ENCODE measurements at regions not wholly inside any gene's neighbourhood (a gene's known extent, or its start where the extent isn't known, plus 50 kb on each side); places are given as distances from the start of the nearest gene placed in this dataset.

DNA sequence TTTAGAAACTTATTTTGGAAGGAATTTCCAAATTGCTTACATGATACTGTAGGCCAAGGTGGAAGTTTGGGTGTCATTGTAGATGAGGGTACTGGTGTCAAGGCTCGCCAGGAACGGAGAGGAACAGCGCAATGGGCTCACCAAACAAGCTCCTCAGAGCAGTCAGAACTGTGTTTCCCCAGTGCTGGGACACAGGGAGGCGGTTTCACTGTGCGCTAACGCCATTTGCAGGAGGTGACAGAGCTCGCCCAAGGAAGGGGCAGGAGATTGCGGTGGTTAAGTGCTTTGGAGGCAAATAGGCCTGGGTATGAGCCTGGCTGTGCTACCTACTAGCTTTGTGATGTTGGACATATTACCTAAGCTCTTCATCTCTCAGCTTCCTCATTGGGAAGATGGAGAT, 57.3 kb downstream of the HHEX start:
- no peak for DNase-seq (ENCODE audit: low spot score)

DNA sequence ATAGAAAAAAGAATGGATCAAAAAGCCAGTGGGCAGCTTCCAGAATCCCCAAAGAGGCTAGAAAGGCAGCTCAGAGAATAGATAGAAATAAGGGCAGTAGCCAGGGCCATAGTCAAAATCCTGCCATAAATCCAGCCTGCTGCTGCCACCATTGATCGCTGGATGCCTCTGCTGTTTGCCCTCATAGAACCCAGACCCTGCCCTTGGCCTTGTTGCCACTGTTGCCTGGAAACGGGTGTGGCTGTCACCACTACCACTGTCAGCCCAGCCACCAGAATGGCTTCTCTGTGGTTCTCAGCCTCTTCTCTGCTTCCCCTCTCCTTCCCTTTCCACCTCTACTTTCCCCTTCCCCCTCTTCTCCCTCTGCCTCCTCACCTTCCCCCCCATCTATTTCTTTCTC, 57.8 kb downstream of the HHEX start:
- DNase-seq (ENCODE audit: low spot score) = no peak

DNA sequence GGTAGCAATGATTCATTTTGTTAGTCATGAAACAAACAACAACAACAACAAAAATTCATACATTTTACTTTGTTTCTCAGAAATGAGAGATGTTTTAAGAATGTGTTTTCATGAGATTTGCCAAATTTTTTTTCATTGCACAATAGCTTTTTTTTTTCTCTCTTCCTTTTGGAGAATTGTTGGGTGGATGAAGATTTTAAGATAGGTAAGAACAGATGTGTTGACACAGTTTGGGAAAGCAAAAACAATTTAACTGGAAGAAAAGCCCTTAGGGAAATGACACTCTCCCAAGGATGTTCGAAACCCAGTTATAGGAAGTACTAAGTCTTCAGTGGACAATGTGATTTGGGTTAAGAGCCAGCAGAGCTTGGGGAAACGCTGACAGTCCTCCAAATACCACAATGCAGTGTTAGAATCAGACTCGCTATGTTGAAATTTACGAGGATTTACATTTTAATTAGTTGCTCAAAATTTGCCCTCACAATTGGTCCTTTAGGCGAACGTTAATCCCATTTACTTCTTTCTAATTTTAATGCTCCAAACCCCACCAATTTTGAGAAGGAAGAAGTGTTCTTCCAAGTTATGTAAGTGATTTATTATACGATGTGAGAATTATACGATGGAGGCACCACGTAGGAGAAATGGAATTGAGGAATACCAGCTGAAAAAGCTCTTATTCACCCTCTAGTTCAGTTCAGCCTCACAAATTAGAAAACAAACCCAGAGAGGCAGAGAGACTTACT, 61.2 kb downstream of the HHEX start:
- no peak for DNase-seq (ENCODE audit: low spot score)

DNA sequence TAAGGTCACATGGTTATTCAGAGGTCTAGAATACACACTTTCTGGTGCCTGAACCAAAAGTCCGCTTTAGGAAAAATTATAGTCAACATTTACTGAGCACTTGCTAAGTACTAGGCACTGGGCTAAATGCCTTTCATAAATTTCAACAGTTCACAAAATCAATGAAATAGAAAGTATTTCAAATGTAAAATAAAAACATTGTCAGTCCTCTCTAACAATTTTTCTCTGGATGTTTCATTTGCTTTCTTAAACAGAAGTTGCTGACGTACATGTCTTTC, 61.7 kb downstream of the HHEX start:
- no peak for DNase-seq (ENCODE audit: low spot score)

DNA sequence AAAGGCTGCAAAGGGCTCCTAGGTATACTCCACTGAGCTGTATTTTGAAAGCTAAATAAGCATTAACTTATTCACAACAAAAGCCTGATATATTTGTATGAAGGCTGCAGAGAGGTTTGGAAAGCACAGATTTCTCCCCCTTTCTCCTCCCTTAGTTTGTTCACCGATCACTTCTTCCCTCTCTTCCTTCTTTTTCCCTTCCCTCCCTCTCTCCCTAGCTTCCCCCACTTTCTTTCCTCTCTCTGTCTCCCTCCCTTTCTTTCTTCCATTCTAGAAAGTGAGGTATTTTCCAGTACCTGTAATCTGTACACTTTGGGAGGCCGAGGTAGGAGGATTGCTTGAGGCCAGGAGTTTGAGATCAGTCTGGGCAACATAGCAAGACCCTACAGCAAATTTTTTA, 62.1 kb downstream of the HHEX start:
- DNase-seq (ENCODE audit: low spot score) = no peak

DNA sequence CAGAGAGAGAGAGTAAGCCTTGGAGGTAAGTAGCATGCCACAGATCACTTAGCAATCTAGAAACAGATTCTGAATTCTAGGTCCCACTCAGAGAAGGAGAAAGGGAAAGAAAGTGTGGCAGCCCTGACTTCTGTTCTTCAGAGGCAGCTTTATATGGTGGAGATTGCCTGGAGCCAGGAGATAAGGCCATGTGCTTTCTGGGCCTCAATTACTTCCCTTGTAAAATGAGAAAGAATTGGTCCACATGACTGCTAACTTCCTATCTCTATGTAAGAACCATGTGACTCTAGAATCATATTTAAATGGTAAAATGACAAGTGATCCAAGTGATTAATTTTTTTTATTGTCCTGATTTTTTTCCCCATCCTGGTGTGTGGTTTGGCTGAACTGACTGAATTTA, 64.1 kb downstream of the HHEX start:
- no peak for DNase-seq (ENCODE audit: low spot score)

DNA sequence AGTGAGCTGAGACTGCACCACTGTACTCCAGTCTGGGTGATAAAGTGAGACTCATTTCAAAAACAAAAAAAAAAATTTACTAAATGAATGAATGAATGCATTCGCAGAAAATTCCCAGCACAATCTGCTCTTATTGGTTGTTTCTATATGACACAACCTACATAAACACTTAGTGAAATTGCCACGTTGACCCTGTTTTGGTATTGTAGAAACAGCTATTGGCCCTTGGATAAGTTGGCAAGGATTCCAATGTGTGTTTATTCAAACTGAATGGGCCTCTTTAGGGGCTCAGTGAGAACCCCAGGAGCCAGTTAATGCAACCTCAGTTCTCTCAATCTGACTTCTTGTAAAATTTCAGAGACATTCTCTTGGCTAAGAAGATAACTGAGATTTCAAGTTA, 66.0 kb downstream of the HHEX start:
- DNase-seq (ENCODE audit: low spot score) = no peak

DNA sequence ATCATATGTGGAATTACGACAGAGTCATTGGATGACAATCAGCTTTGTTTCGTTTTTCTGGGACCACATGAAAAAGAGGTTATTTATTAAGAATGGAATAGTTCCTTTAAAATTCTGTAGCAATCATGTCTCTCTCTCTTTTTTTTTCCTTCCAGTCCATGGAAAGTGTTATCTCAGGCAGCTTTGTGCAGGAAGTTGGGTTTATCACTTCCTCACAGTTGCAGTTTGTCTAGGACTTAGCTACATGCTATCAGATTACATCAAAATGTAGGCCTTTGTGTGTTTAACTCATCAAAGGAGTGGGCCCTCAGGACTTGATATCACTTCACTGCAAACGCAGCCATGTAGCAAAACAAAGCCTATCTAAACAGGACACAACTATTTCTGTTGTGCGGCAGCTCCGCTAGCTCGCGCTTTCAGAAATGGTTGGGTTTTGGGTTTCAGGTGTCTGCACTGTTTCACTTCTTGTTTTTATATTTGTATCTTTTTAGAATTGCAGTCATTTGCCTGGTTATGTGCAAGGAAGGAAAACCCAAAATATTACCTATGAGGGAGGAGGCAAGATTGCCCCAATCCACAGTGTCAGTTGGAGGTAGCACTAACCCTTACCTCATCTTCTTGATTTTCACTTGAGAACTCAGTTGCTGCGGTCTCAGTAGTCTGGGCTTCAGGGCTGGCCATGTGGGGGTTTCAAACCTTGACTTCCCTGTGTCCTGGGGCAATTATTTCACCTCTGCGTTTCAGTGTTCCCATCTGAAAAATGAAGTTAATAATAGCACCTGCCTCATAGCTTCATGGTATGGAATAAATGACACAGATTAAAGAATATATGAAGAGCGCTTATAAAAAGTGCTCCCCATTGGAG, 66.7 kb downstream of the HHEX start:
- peak; percentile 21 for DNase-seq (ENCODE audit: low spot score)

DNA sequence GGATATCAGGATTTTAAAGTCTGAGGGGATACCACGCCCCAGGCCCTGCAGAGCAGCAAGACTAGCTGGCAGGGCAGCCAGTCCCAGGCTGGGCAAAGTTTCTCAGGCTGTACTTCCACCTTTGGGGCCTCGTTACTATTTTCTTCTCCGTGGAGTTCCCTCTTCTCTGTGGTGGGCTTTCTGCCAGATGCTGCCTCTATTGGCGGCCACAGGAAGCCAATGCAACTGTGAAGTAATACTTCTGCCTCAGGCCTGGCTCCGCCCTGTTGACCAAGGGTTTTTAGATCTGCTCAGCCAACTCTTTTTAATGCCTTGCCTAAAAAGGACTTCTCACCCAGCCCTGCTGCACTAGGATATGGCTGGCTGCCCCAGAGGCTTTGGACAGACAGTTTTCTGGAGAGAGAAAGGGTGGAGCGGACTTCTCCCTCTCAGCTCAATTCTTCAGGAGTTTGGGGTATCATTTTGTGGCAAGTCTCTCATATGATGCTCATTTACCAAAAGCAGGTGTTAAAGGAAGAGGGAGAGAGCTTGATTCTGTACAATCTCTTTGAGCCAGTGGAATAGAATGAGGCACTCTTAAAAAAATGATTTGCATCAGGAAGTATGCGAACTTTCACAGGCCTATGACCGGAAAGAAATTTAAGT, 67.4 kb downstream of the HHEX start:
- DNase-seq (ENCODE audit: low spot score) = peak; percentile 41

DNA sequence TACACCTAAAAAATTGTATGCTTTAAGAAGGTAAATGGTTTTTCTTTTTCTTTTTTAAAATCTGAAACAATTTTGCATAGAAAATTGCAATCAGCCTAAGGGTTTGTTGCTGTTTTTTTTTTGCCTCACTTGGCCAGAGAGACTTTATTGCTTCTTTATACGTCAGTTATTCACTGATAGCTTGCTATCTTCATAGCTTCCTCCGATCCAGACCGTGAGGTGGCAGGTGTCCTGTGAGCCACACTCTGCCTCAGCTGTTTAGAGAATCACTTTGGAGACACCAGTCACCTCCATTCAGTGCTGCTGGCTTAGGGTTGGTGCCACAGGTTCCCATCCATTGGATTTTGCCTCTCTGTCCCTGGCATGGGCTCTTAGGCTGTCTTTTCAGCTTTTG, 68.0 kb downstream of the HHEX start:
- DNase-seq (ENCODE audit: low spot score) = no peak

DNA sequence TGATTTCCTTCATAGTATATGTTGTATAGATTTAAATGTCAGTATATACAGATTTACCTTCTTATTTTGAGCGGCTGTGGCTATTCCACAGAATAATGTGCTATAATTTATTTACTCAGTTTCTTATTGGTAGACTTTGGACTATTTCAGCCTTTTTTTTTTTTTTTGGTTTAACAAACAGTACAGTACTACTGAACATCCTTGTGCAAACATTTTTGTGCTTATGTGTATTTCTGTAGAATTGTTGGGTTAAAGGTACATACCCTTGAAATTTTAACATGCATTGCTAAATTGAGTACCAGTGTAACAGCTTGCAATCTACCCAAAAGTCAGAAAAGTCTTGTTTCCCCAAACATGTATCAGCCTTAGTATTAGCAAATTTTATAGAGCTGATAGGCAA, 68.8 kb downstream of the HHEX start:
- DNase-seq (ENCODE audit: low spot score) = no peak

DNA sequence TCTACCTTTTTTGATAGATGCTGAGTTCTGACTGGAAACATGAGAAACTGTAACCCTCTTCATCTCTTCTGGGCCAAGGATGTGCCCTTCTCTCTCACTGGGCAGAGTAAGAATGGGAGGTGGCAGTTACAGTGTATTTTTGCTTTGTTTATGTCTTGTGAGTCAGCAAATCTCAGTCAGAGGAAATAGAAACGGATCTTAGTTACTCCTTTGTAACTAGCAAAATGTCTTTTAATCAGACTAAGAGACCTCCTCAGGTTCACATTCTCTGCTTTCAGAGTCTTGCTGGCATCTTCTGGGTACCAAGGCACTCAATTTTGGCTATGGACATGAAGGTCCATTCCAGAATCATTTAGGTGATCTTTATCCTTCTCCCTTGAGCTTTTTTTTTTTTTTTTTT, 70.9 kb downstream of the HHEX start:
- no peak for DNase-seq (ENCODE audit: low spot score)

DNA sequence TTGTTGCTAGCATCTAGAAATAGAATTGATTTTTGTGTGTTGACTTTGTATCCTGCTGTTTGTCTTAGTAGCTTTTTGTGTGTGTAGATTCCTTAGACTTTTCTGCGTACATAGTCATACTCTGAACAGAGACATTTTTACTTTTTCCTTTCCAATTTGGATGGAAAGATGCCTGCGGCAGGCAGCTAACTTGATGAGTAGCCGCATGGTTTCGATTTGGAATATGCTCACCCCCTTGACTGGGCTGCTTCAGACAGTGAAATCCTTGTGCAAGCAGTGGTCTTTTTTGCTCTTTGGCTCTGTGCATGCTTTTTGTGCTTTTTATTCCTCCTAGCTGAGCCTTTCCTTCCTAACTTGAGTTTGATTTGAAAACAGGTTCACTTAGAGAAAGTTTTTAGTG, 71.8 kb downstream of the HHEX start:
- DNase-seq (ENCODE audit: low spot score) = no peak

DNA sequence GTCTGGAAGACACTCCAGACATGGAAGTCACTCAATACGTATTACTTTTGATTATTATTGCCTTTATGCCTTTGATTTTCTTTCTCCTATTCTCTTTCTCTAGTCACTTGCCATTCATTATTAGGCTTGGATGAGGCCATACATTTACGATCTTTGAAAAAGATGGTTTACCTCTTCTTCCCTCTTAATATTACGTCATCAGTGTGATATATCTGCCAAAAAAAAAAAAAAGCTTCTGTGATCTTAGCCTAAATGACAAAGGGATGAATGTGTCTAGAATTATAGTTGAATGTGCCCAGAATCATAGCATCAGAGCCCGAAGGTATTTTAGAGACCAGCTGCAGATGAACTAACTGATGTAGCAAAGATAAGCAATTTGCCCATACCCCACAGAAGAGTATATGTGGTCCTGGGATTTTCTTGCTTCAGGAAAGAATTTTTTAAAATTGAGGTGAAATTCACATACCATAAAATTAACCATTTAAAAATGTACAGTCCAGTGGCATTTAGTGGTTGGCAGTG, 73.9 kb downstream of the HHEX start:
- no peak for DNase-seq (ENCODE audit: low spot score)

DNA sequence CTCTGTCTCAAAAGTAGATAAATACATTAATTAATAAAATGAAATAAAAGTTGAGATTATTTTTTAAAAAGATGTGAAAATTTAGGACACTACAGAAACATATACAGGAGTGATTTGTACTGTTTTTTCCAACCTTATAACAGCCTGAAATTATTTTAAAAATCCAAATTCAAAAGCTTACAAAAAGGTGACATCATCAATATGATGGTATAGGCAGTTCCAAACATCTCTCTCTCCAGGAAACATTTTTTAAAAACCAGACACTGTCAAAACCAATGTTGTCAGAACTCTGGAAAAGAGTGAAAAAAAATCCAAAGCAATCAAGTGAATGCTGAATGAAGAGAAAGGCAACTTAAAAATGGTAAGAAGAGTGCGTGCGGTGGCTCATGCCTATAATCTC, 76.7 kb downstream of the HHEX start:
- no peak for DNase-seq (ENCODE audit: low spot score)

DNA sequence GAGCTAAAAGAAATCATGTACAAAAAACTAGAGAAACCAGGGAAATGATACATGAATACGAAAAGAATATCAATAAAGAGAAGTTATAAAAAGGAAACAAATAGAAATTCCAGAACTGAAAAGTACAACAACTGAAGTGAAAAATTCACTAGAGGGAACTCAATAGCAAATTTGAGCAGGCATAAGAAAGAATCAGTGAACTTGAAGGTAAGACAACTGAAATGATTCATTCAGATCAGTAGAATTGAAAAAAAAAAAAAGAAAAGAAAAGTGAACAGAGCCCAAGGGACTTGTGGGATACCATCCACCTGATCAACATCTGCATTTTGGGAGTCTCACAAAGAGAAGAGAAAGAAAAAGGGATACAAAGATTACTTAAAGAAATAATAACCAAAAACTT, 78.3 kb downstream of the HHEX start:
- DNase-seq (ENCODE audit: low spot score) = no peak

DNA sequence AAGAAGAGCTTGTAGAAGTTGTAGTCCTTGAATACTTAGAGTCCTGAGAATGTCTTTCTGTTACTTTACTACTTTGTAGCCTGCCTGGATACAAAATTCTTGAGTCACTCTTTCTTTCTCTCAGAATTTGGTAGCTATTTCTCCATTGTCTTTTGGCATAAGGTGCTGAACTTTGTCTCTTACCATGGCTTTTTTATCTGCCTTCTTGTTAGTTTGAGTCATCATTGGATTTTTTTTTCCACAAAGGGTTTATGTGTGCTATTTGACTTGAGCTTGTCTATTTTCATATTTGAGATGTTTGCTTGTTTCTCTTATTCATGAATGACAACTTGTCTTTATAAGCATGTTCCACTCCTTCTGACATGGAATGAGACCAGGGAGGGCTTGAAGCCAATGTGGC, 74.5 kb upstream of the EXOC6 start:
- no peak for DNase-seq (ENCODE audit: low spot score)

DNA sequence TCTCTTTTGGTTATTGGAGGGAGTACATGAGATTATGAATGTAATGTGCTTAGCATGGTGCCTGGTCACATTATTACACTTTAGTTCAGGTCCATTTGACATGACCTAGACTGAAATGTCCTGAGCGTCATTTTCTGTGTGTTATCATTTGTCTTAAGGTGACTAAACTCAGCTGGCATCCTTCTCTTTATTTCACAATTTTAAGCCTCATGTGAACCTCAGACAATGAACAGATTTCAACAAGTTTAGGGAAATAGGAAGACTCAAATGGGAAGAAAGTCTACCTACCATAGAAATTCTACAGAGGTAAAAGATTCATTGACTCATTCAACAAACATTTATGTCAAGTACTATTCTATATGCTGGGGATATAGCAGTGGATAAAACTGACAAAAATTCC, 70.2 kb upstream of the EXOC6 start:
- DNase-seq (ENCODE audit: low spot score) = no peak

DNA sequence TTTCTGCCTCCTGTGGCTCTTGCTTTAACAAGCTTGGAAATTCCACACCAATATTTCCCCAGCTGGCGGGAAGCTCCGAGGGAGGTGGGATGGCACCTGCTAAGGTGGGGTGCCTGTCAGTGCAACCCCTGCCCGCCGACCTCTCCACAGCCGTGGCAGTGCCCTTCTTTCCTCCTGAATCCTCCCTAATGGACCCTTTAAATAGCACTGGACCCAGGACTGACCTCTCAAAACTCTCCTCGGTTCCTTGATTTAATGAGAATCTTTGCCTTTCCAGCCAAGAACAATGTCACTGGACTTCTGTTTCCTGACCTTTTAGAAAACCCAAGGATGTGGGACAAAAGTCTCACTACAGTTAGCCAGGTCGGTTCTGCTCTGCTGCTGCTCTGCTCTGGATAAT, 63.2 kb upstream of the EXOC6 start:
- DNase-seq (ENCODE audit: low spot score) = no peak

DNA sequence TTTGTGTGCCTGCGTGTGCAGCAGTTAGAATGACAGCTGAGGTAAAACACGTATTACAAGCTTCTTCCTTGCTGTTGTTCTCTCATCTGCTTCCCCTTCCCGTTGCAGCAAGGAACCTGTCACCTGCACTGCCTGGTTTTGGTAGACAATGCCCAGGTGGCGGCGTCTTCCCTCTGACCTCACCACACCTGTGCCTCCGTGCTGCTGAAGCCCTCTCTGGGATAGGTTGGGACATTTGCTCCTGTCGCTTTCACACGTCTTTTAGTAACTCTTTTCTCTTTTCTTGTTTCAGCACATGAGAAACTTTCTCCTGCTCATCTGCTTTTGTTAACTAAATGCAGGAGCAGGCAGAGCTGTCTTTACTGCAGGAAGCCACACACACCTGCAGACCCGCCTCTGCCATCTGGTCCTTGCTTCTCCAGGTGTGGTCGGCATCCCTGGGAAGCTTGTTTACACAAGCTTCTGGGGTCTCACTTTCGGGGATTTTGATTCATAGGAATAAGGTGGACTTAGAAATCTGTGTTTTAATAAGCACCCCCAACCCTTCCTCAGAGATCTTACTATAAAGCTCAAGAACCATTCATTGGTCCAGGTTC, 60.7 kb upstream of the EXOC6 start:
- DNase-seq (ENCODE audit: low spot score) = no peak

DNA sequence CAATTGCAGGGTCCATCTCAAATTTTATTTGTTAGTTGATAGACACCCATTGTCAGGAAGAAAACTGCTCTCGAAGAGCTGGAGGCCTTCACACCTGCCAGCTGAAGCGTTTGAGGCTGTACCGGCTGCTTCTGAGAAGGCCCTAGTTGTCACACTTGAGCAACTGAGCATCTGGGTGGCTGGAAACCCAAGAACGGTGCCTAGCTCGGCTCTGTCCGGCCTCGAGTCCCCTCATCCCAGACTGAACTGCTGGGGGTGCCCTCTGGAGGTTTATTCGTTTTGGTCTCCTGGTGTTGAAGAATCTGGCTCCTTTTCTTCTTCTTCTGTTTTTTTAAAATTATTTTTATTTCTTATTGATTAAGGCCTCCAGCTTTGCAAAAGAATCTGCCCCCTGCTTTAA, 59.3 kb upstream of the EXOC6 start:
- no peak for DNase-seq (ENCODE audit: low spot score)

DNA sequence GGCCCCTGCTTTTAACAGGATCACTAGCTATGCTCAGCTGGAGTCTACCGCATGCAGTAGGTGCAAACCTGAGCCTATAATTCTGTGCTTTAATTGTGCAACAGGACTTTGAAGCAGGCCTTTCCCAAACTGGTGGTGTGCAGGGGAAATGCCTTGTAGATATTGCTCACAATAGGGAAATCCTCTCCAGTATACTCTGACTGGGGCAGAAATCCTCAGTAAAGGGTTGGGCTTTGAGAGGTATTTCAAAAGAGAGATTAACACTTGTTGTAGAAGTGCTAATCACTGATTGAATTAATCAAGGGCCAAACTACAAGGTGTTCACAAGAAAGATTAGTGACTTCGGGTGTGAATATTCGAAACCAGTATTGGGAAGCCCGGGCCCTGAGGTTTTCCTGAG, 58.5 kb upstream of the EXOC6 start:
- no peak for DNase-seq (ENCODE audit: low spot score)

DNA sequence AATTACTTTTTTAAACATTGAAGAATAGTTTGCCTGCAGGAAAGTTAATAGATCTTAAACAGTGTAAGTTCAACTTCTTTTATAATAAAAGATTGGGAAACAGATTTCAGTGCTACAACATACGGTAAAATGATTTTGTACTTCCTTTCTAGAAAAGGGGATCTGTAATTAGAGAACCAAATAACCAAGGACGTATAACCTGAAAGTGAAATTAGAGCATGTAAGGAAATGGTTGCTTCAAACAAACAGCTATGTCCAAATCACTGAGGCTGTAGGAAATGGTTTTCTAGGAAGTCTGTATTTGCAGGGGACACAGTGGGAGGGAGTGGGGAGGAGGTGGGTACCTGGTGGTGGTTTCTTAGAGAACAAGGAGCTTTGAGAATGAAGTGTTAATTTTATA, 57.9 kb upstream of the EXOC6 start:
- no peak for DNase-seq (ENCODE audit: low spot score)

All from hematopoietic multipotent progenitor cell treated with erythropoietin and hydrocortisone succinate and interleukin-3 and kit ligand, for 17 days (in vitro differentiated cells).